ENCODE measurements at regions not wholly inside any gene's neighbourhood (a gene's known extent, or its start where the extent isn't known, plus 50 kb on each side); places are given as distances from the start of the nearest gene placed in this dataset.

- Histone ChIP-seq H3K79me2 (ENCODE audit: low read length) (no peaks in the 10 kb centered on the region), H3F3A (ENCODE audit: insufficient read depth, low read length) (0 out of 2 replicates have a peak, but pooled peaks cover 4% of the 10 kb centered on the region), H4K20me1 (ENCODE audit: insufficient read depth, low read length) (no peaks in the 10 kb centered on the region), H2AFZ (ENCODE audit: low read length) (no peak overlapping the region), H3K9me3 (replicated peaks; ENCODE audit: insufficient read depth, low read length) (no peaks in the 10 kb centered on the region), H3K4me3 (ENCODE audit: low read length) (no peak overlapping the region), H3K27ac (ENCODE audit: low read length) (no peak overlapping the region), H3K27me3 (replicated peaks; ENCODE audit: insufficient read depth, low read length) (no peaks in the 10 kb centered on the region), H3K4me2 (ENCODE audit: low read depth, low read length) (no peak overlapping the region), H3K36me3 (replicated peaks; ENCODE audit: insufficient read depth, low read length) (no peaks in the 10 kb centered on the region), H3K9me2 (replicated peaks; ENCODE audit: insufficient read depth, low read length) (no peaks in the 10 kb centered on the region), H3K9ac (ENCODE audit: low read length) (no peak overlapping the region), H3K4me1 (ENCODE audit: low read length) (peaks cover 16% of the 10 kb centered on the region)
- DNase-seq: no peak
- TF ChIP-seq CTCF (IDR thresholded peaks at IDR 0.05; ENCODE audit: low read length) (no peak), EZH2phosphoT487 (IDR thresholded peaks at IDR 0.05; ENCODE audit: low read length) (no peak), EZH2 (optimal IDR thresholded peaks at IDR 0.05; ENCODE audit: low read depth, low read length) (no peak)
Measured at GRCh38 chr11:35065566-35065965, 73.4 kb upstream of the CD44 start.

- no peaks in the 10 kb centered on the region for H4K20me1 ChIP-seq (ENCODE audit: insufficient read depth, low read length)
- no peak overlapping the region for H3K4me3 ChIP-seq (ENCODE audit: low read length)
- no peaks in the 10 kb centered on the region for H3K27me3 ChIP-seq (replicated peaks; ENCODE audit: insufficient read depth, low read length)
- no peak for DNase-seq
- no peak overlapping the region for H3K27ac ChIP-seq (ENCODE audit: low read length)
- H3F3A ChIP-seq (ENCODE audit: insufficient read depth, low read length): 0 out of 2 replicates have a peak, but pooled peaks cover 4% of the 10 kb centered on the region
- peaks cover 16% of the 10 kb centered on the region for H3K4me1 ChIP-seq (ENCODE audit: low read length)
- H3K9me2 ChIP-seq (replicated peaks; ENCODE audit: insufficient read depth, low read length): no peaks in the 10 kb centered on the region
- no peak for TF ChIP-seq CTCF (IDR thresholded peaks at IDR 0.05; ENCODE audit: low read length)
- no peak for TF ChIP-seq EZH2 (optimal IDR thresholded peaks at IDR 0.05; ENCODE audit: low read depth, low read length)
- TF ChIP-seq EZH2phosphoT487 (IDR thresholded peaks at IDR 0.05; ENCODE audit: low read length): no peak
- H3K79me2 ChIP-seq (ENCODE audit: low read length): no peaks in the 10 kb centered on the region
- no peaks in the 10 kb centered on the region for H3K9me3 ChIP-seq (replicated peaks; ENCODE audit: insufficient read depth, low read length)
- no peak overlapping the region for H3K4me2 ChIP-seq (ENCODE audit: low read depth, low read length)
- H3K9ac ChIP-seq (ENCODE audit: low read length): no peak overlapping the region
- H3K36me3 ChIP-seq (replicated peaks; ENCODE audit: insufficient read depth, low read length): no peaks in the 10 kb centered on the region
- H2AFZ ChIP-seq (ENCODE audit: low read length): no peak overlapping the region
Measured at GRCh38 chr11:35066030-35066429, 72.9 kb upstream of the CD44 start.

GRCh38 chr11:35066783-35067423 lies 72.1 kb upstream of the CD44 start:
- Histone ChIP-seq H4K20me1 (ENCODE audit: insufficient read depth, low read length) (no peaks in the 10 kb centered on the region), H3K36me3 (replicated peaks; ENCODE audit: insufficient read depth, low read length) (no peaks in the 10 kb centered on the region), H3K79me2 (ENCODE audit: low read length) (no peaks in the 10 kb centered on the region), H3K27me3 (replicated peaks; ENCODE audit: insufficient read depth, low read length) (no peaks in the 10 kb centered on the region), H3K27ac (ENCODE audit: low read length) (peak overlapping the region; percentile 22; the same call in 1 of the 2 replicates), H3K9me3 (replicated peaks; ENCODE audit: insufficient read depth, low read length) (no peaks in the 10 kb centered on the region), H3K4me2 (ENCODE audit: low read depth, low read length) (peak overlapping the region; percentile 47), H3K4me3 (ENCODE audit: low read length) (no peak overlapping the region), H3K9ac (ENCODE audit: low read length) (no peak overlapping the region), H3K9me2 (replicated peaks; ENCODE audit: insufficient read depth, low read length) (no peaks in the 10 kb centered on the region), H3F3A (ENCODE audit: insufficient read depth, low read length) (0 out of 2 replicates have a peak, but pooled peaks cover 4% of the 10 kb centered on the region), H2AFZ (ENCODE audit: low read length) (peak overlapping the region; percentile 9; the same call in 1 of the 2 replicates), H3K4me1 (ENCODE audit: low read length) (peaks cover 16% of the 10 kb centered on the region)
- no peak for TF ChIP-seq EZH2phosphoT487 (IDR thresholded peaks at IDR 0.05; ENCODE audit: low read length)
- TF ChIP-seq EZH2 (optimal IDR thresholded peaks at IDR 0.05; ENCODE audit: low read depth, low read length): no peak
- TF ChIP-seq CTCF (IDR thresholded peaks at IDR 0.05; ENCODE audit: low read length): no peak
- DNase-seq: peak; percentile 46
